Muscle of arm (tissue), 1 donor: ENCODE measurements at regions not wholly inside any gene's neighbourhood (a gene's known extent, or its start where the extent isn't known, plus 50 kb on each side); places are given as distances from the start of the nearest gene placed in this dataset.

ENCODE experiments used
- DNase-seq: peaks from one replicate; pipeline ENCODE4 v3.0.0-alpha.2; 2013

GRCh38 chr14:27091973-27092372 lies 494.1 kb upstream of the NOVA1 start:
- DNase-seq: no peak

DNA sequence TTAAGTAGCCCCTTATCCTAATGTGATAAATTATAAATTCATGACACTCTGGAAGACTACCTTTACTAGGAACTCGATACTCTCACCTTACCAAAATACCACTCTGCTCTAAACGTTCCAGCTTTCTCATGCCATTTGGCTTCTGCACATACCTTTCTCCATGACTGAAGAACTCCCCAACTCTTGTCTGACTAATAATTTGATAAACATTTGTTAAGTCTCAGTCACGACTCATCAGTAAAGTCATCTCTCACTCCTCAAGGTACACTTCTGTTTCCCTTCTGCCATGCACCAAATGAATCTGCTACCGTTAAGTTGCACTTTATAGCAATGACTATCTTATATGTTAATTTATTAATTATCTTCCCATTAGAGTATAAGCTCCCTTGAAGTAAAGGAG lies 498.3 kb upstream of the NOVA1 start:
- DNase-seq: no peak

- no peak for DNase-seq
Measured at GRCh38 chr14:27098451-27098850, 500.6 kb upstream of the NOVA1 start.

- DNase-seq: no peak
Measured at GRCh38 chr14:27114180-27114579, 516.3 kb upstream of the NOVA1 start.

DNA sequence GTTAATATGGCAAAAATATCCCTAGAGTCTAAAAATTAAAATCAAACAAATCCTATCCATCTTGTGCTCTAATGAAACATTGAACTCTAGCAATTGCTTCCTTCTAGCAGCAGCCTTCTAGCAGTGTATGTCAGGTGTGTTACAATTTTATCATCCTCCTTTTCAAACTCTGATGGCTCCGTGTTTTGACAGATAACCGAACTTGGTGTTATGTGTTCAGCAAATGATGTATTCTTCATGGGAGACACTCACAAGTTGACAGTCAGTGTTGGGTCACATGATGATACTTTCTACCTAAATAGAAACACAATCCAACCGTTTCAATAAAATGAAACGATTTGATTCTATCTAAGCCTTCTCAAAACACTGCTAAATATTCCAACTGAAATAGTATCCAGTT lies 525.3 kb upstream of the NOVA1 start:
- no peak for DNase-seq

- no peak for DNase-seq
Measured at GRCh38 chr14:27127838-27128237, 530.0 kb upstream of the NOVA1 start.

- no peak for DNase-seq
Measured at GRCh38 chr14:27134200-27134599, 536.4 kb upstream of the NOVA1 start.

DNA sequence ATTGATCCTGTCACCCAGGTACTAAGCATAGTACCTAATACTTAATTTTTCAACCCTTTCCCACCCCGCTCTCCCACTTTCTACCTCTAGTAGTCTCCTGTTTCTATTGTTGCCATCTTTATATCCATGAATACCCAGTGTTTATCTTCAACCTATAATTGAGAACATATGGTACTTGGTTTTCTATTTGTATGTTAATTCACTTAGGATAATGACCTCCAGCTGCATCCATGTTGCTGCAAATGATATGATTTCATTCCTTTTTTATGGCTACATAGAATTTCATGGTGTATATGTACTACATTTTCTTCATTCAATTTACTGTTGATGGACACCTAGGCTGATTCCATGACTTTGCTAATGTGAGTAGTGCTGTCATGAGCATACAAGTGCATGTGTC lies 547.3 kb upstream of the NOVA1 start:
- no peak for DNase-seq

GRCh38 chr14:27148143-27148542 lies 550.3 kb upstream of the NOVA1 start:
- DNase-seq: no peak

- no peak for DNase-seq
Measured at GRCh38 chr14:27164139-27164538, 566.3 kb upstream of the NOVA1 start.

DNA sequence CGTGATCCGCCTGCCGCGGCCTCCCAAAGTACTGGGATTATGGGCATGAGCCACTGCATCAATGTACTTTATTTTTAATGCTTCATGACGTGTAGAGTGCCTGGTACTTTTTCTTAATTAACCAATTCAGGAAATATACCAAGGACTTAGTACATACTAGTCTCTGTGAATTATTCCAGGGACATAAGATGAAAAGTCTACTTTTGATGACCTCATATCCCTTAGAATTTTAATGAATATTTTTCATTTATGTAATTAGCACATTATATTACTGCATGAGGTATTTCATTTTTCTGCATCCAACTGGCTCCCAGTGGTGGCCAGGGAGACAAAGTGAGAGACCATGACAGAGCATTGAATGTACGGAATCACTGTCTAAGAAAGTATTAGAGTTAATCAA lies 577.7 kb upstream of the NOVA1 start:
- no peak for DNase-seq

DNA sequence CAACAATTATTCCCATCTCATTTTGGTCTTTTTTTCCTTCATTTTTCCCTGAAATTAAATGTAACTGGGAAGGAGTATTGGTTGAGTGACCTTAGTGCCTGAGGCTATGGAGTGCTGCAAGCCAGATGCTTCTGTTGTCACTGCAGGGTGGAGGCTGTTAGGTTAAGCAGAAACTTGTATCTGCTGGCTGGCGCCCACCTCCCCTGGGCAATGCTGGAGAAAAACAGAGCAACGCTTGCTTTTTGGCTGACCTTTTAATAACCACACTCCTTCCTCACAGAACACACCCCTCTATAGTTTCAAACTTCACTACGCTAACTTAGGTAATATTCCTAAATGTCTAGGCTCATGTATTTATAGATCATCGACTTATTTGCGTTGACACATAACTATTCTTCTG lies 583.5 kb upstream of the NOVA1 start:
- peak; percentile 53 for DNase-seq

- peak; percentile 27 for DNase-seq
Measured at GRCh38 chr14:27184427-27184826, 586.6 kb upstream of the NOVA1 start.

DNA sequence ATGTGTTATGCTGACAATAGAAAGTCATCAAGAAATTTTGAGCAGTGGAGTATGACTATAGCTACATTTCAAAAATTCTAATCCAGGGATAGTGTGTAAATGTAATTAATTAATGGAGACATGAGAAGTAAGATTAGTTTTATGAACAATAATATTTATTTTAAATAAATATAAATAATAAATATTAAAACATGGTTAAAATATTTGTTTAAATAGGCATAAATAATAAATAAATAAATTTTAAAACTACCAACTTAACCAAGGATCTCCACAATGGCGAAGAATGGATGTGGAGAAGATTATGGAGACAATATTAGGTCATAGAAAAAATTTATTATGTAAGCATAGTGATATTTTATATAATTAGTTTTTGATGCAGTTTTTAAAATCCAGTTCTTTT lies 588.2 kb upstream of the NOVA1 start:
- no peak for DNase-seq

DNA sequence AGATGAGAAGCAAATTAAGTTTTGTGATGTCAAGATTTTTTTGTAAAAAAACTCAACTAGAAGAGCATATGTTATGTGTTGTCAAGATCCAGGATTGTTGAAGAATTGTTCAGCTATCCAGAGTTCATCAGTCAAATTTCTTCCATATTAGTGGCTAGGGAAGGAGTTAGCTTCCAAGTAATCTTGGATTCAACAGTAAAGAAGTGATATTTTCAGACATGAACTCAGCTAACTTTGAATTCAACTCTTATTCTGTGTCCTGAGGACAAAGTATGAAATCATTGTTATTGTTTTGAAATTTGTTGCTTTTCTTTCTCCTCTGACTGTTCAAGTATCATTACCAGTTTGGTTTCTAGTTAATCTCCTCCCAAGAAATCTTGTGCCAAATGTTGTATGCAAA lies 589.3 kb upstream of the NOVA1 start:
- no peak for DNase-seq

- DNase-seq: peak; percentile 23
Measured at GRCh38 chr14:27190296-27190695, 592.5 kb upstream of the NOVA1 start.

DNA sequence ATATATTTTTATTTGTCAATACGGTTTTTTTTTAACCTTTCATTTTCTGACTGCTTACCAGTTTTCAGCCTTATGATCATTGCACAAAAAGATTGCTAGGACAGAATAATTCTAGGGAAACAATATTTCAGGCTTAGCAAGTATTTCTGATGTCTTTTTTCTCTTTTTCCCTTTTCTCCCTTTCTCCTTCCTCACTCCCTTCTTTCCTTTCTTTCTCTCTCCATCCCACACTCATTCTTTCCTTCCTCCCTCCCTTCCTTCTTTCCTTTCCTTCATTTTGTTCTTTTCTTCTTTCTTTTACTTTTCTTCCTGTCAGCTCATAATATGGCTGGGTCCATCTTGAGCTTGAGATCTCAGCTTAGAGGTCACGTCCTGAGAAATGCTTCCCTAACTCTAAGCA lies 601.4 kb upstream of the NOVA1 start:
- no peak for DNase-seq

DNA sequence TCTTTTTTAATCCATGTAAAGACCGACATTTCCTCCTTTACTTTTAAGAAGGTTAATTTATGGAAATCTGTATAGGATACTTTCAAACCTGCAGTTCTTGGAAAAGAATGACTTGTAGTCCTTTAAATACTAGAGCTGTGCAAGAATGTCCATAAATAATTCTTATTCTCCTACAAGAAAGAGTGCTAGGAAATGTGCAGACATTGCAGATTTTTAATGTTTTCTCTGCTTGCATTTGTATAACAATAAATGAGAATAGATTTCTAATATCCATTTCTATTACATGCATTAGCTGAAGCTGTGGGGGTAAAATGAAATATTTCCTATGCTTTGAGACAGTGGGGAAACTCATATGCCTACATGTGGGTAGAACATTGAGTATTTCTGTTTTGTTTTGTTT lies 607.2 kb upstream of the NOVA1 start:
- DNase-seq: no peak

- no peak for DNase-seq
Measured at GRCh38 chr14:27211741-27212140, 613.9 kb upstream of the NOVA1 start.

DNA sequence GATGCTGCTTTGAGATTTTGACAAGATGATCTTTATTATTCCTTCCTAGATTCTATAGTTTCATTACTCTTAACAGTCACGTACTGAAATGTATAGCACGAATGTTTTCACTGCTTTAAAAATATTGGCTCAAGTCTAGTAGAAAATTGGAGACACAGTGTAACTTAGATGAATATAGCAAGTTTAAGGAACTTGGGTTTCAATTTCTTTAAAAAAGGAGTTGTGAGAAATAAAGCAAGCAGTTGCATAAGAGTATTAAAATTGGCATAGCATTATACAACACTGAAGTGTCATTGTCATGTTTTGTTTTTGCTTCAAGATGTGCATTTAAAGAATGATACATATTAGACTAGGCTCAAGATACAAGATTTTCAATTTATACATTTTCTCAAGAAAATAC lies 624.8 kb upstream of the NOVA1 start:
- no peak for DNase-seq

GRCh38 chr14:27223906-27224305 lies 626.1 kb upstream of the NOVA1 start:
- no peak for DNase-seq

DNA sequence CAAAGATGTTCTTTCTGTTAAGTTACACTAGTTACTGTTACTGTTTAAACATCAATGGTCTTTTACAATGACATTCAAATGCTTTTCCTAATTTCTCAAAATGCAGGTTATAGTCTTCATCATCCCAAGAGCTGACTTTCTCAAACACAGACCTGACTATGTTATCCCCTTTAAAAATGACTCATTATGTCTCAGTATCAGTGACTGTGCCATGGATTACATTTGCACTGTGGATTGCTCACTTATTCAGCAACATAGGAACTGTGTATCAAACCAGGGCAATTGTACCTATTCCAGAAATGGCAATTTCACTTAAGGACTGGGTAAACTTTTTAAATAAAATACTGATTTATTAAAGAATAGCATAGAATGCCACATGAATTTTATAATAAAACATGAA lies 630.2 kb upstream of the NOVA1 start:
- no peak for DNase-seq

- DNase-seq: no peak
Measured at GRCh38 chr14:27234331-27234730, 636.5 kb upstream of the NOVA1 start.

DNA sequence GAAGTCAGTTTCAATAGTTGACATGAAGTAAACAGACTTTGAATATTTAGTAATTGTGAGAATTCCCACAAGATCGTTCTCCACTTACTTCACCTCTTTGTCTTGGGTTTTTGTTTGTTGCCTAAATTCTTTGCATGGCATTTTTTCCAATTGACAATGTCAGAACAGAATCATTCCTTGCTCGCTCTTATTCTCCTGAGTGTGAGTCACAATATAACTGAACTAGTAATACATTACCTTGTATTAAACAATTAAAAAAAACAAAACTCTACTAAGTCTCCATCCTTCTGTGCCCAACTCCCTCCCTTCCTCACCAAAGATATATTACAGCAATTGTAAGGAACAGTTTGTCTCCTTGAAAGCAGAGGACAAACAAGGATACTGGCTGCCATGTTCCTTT lies 638.8 kb upstream of the NOVA1 start:
- no peak for DNase-seq

GRCh38 chr14:27242874-27243273 lies 645.0 kb upstream of the NOVA1 start:
- no peak for DNase-seq
